A673 (cell line): ENCODE measurements at regions not wholly inside any gene's neighbourhood (a gene's known extent, or its start where the extent isn't known, plus 50 kb on each side); places are given as distances from the start of the nearest gene placed in this dataset.

Experiments
- CTCF ChIP-seq: fragments of 300-800, 200-600 bp; sonication (generic); conservative IDR thresholded peaks from 2 replicates; pipeline ENCODE4 v1.5.1; 2017; ENCODE audit warnings: low read depth, mild to moderate bottlenecking, antibody characterized with exemption, low read length, moderate library complexity, mixed read lengths
- EZH2 ChIP-seq: fragments of 200-600 bp; sonication (generic); IDR thresholded peaks from 2 replicates; pipeline ENCODE4 v1.6.1; 2017; ENCODE audit warnings: borderline replicate concordance, low read depth, mild to moderate bottlenecking, mixed read lengths, antibody characterized with exemption, low read length; ENCODE audit not compliant: poor library complexity, severe bottlenecking

GRCh38 chr7:24504836-24505235 is 68.4 kb upstream of the PALS2 start:
- TF ChIP-seq CTCF = no peak
- TF ChIP-seq EZH2 = no peak
